ENCODE measurements at regions not wholly inside any gene's neighbourhood (a gene's known extent, or its start where the extent isn't known, plus 50 kb on each side); places are given as distances from the start of the nearest gene placed in this dataset.

DNA sequence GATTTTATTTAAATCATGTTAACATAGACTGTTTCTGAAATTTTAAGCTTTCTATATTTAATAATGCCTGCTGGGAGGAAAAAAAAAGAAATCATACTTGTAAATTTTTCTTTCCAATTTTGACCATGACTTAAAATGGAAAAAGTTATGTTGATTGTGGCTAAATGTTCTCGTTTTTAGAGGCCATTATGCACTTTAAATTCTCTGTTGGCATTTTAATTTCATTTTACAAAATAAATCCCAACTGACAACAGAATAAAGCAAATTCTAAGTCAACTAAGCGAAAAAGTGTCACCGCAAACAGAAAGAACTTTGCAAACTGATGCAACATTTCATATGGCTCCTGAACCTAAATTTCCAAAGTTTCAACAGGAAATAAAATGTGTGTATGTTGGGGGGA, 74.8 kb upstream of the G2E3 start:
- H3K27me3 ChIP-seq (ENCODE audit: insufficient read depth, poor library complexity, severe bottlenecking): no peaks in the 10 kb centered on the region
- DNase-seq (ENCODE audit: low read depth in 1 of 2, low spot score in 1 of 2): no peak
- no peak overlapping the region for H3K27ac ChIP-seq (replicated peaks)
- TF ChIP-seq, protein P1, sequence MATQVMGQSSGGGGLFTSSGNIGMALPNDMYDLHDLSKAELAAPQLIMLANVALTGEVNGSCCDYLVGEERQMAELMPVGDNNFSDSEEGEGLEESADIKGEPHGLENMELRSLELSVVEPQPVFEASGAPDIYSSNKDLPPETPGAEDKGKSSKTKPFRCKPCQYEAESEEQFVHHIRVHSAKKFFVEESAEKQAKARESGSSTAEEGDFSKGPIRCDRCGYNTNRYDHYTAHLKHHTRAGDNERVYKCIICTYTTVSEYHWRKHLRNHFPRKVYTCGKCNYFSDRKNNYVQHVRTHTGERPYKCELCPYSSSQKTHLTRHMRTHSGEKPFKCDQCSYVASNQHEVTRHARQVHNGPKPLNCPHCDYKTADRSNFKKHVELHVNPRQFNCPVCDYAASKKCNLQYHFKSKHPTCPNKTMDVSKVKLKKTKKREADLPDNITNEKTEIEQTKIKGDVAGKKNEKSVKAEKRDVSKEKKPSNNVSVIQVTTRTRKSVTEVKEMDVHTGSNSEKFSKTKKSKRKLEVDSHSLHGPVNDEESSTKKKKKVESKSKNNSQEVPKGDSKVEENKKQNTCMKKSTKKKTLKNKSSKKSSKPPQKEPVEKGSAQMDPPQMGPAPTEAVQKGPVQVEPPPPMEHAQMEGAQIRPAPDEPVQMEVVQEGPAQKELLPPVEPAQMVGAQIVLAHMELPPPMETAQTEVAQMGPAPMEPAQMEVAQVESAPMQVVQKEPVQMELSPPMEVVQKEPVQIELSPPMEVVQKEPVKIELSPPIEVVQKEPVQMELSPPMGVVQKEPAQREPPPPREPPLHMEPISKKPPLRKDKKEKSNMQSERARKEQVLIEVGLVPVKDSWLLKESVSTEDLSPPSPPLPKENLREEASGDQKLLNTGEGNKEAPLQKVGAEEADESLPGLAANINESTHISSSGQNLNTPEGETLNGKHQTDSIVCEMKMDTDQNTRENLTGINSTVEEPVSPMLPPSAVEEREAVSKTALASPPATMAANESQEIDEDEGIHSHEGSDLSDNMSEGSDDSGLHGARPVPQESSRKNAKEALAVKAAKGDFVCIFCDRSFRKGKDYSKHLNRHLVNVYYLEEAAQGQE (IDR thresholded peaks at IDR 0.05; ENCODE audit: insufficient replicate concordance, low read depth): no peak
- TF ChIP-seq, protein P2, sequence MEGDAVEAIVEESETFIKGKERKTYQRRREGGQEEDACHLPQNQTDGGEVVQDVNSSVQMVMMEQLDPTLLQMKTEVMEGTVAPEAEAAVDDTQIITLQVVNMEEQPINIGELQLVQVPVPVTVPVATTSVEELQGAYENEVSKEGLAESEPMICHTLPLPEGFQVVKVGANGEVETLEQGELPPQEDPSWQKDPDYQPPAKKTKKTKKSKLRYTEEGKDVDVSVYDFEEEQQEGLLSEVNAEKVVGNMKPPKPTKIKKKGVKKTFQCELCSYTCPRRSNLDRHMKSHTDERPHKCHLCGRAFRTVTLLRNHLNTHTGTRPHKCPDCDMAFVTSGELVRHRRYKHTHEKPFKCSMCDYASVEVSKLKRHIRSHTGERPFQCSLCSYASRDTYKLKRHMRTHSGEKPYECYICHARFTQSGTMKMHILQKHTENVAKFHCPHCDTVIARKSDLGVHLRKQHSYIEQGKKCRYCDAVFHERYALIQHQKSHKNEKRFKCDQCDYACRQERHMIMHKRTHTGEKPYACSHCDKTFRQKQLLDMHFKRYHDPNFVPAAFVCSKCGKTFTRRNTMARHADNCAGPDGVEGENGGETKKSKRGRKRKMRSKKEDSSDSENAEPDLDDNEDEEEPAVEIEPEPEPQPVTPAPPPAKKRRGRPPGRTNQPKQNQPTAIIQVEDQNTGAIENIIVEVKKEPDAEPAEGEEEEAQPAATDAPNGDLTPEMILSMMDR (IDR thresholded peaks at IDR 0.05; ENCODE audit: insufficient read depth, low read length): no peak
- no peak for TF ChIP-seq POLR2AphosphoS5 (IDR thresholded peaks at IDR 0.05; ENCODE audit: low read depth)
- no peak for TF ChIP-seq GABPA (IDR thresholded peaks at IDR 0.05; ENCODE audit: low read depth)
- TF ChIP-seq SPI1 (IDR thresholded peaks at IDR 0.05; ENCODE audit: borderline replicate concordance, low read depth): no peak
- H3K4me3 ChIP-seq (replicated peaks; ENCODE audit: insufficient read depth, low read length): no peak overlapping the region

DNA sequence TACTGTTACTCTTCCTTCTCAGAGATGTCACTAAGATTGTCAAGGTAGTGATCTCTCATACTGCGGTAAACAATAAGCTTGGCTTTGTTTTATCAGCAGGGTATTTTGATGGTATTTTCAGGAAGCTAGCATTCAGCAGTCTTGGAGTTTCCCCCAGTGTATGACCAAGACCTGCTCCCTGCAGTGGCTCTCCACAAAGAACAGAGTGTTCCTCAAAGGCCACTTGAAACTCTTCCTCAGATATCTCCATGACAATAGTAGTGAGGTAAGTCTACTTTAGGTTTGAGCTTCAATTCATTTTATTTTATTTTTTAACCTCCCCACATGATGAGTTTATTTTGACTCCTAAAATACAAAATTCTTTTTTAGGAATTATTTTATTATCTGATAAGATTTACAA, 74.0 kb upstream of the G2E3 start:
- no peak overlapping the region for H3K27ac ChIP-seq (replicated peaks)
- TF ChIP-seq, protein P1 (IDR thresholded peaks at IDR 0.05; ENCODE audit: insufficient replicate concordance, low read depth): no peak
- TF ChIP-seq GABPA (IDR thresholded peaks at IDR 0.05; ENCODE audit: low read depth) (no peak), SPI1 (IDR thresholded peaks at IDR 0.05; ENCODE audit: borderline replicate concordance, low read depth) (no peak), POLR2AphosphoS5 (IDR thresholded peaks at IDR 0.05; ENCODE audit: low read depth) (no peak)
- TF ChIP-seq, protein P2 (IDR thresholded peaks at IDR 0.05; ENCODE audit: insufficient read depth, low read length): no peak
- DNase-seq (ENCODE audit: low read depth in 1 of 2, low spot score in 1 of 2): no peak
- no peaks in the 10 kb centered on the region for H3K27me3 ChIP-seq (ENCODE audit: insufficient read depth, poor library complexity, severe bottlenecking)
- no peak overlapping the region for H3K4me3 ChIP-seq (replicated peaks; ENCODE audit: insufficient read depth, low read length)

DNA sequence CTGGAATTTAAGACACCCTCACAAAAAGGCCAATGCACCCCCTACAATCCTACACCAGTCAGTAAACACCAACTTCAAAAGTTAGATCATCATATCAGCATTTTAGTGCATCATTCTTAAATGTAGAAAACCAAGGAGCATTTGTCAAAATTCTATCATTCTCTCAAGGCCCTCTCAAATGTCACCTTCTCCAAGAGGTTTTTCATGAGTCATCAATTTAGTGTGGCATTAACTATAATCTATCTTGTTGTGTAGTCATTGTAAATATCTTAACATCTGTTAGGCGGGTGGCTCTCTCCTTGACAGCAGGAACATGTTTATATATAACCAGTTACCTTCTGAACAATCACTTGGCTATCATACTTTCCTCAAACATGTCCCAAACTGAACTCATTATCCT, 62.1 kb upstream of the G2E3 start:
- TF ChIP-seq, protein P1 (IDR thresholded peaks at IDR 0.05; ENCODE audit: insufficient replicate concordance, low read depth): no peak
- TF ChIP-seq, protein P2 (IDR thresholded peaks at IDR 0.05; ENCODE audit: insufficient read depth, low read length): no peak
- no peak for TF ChIP-seq POLR2AphosphoS5 (IDR thresholded peaks at IDR 0.05; ENCODE audit: low read depth)
- TF ChIP-seq SPI1 (IDR thresholded peaks at IDR 0.05; ENCODE audit: borderline replicate concordance, low read depth): no peak
- TF ChIP-seq GABPA (IDR thresholded peaks at IDR 0.05; ENCODE audit: low read depth): no peak
- DNase-seq (ENCODE audit: low read depth in 1 of 2, low spot score in 1 of 2): no peak
- no peak overlapping the region for H3K4me3 ChIP-seq (replicated peaks; ENCODE audit: insufficient read depth, low read length)
- H3K27me3 ChIP-seq (ENCODE audit: insufficient read depth, poor library complexity, severe bottlenecking): peaks cover 2% of the 10 kb centered on the region
- no peak overlapping the region for H3K27ac ChIP-seq (replicated peaks)

Measured in HL-60 (cell line).